Activated CD4-positive, alpha-beta T cell treated with anti-CD3 and anti-CD28 coated beads, Interleukin-2, amount 10 ng/mL, durations not matched to agents 24 days and 14 days (primary cell): ENCODE measurements at regions not wholly inside any gene's neighbourhood (a gene's known extent, or its start where the extent isn't known, plus 50 kb on each side); places are given as distances from the start of the nearest gene placed in this dataset.
"Not testable (repeated sequence)": the region's sequence is repeated elsewhere in the genome, so short reads cannot be mapped to it uniquely, and the experiment has no call there.

Experiments used
- DNase-seq: peaks from one replicate; pipeline ENCODE4 v3.0.0; 2022
- H3K27ac Mint-ChIP-seq: one replicate; pipeline ENCODE4 v1.8.0; 2022; ENCODE audit warnings: mild to moderate bottlenecking, mixed read lengths
- H3K27me3 Mint-ChIP-seq: one replicate; pipeline ENCODE4 v1.8.0; 2022; ENCODE audit warnings: mixed read lengths
- H3K36me3 Mint-ChIP-seq: one replicate; pipeline ENCODE4 v1.8.0; 2022; ENCODE audit warnings: low read depth, mild to moderate bottlenecking, mixed read lengths
- H3K4me1 Mint-ChIP-seq: one replicate; pipeline ENCODE4 v1.8.0; 2021; ENCODE audit warnings: mixed read lengths
- H3K4me3 Mint-ChIP-seq: one replicate; pipeline ENCODE4 v1.8.0; 2022; ENCODE audit warnings: mild to moderate bottlenecking, moderate library complexity, mixed read lengths
- H3K9me3 Mint-ChIP-seq: one replicate; pipeline ENCODE4 v1.8.0; 2021; ENCODE audit warnings: mixed read lengths
- intact Hi-C: fragments of 100-400 bp; cut with micrococcal nuclease; formaldehyde crosslinking; loops from one replicate; pipeline ENCODE4 v1.15.1; 2023

DNA sequence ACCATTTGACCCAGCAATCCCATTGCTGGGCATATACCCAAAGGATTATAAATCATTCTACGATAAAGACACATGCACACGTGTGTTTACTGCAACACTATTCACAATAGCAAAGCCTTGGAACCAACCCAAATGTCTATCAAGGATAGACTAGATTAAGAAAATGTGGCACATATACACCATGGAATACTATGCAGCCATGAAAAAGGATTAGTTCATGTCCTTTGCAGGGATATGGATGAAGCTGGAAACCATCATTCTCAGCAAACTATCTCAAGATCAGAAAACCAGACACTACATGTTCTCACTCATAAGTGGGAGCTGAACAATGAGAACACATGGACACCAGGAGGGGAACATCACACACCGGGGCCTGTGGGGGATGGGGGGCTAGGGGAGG is 257.0 kb upstream of the PCDH18 start:
- intact Hi-C loops, H3K4me3 Mint-ChIP-seq, H3K27me3 Mint-ChIP-seq, H3K4me1 Mint-ChIP-seq, H3K27ac Mint-ChIP-seq, H3K9me3 Mint-ChIP-seq, H3K36me3 Mint-ChIP-seq, DNase-seq: not testable (repeated sequence)

DNA sequence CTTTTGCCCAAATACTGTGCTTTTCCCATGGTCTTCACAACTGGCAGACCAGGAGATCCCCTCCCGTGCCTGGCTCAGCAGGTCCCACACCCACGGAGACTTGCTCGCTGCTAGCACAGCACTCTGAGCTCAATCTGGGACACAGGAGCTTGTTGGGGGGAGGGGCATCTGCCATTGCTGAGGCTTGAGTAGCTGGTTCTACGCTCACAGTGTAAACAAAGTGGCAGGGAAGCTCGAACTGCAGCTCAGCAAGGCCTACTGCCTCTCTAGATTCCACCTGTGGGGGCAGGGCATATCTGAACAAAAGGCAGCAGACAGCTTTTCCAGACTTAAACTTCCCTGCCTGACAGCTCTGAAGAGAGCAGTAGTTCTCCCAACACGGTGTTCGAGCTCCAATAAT is 251.6 kb upstream of the PCDH18 start:
- H3K4me3 Mint-ChIP-seq, H3K27me3 Mint-ChIP-seq, DNase-seq, H3K36me3 Mint-ChIP-seq, H3K9me3 Mint-ChIP-seq, H3K27ac Mint-ChIP-seq, H3K4me1 Mint-ChIP-seq, intact Hi-C loops: not testable (repeated sequence)

- no peak for DNase-seq
- intact Hi-C loops = no loop called here
- no peaks in the 10 kb centered on the region for H3K36me3 Mint-ChIP-seq
- no peaks in the 10 kb centered on the region for H3K9me3 Mint-ChIP-seq
- H3K4me1 Mint-ChIP-seq = no peaks in the 10 kb centered on the region
- H3K27ac Mint-ChIP-seq = no peak overlapping the region
- H3K4me3 Mint-ChIP-seq = no peak overlapping the region
- H3K27me3 Mint-ChIP-seq = no peaks in the 10 kb centered on the region
Observed at GRCh38 chr4:137775701-137776100, 243.4 kb upstream of the PCDH18 start.

DNA sequence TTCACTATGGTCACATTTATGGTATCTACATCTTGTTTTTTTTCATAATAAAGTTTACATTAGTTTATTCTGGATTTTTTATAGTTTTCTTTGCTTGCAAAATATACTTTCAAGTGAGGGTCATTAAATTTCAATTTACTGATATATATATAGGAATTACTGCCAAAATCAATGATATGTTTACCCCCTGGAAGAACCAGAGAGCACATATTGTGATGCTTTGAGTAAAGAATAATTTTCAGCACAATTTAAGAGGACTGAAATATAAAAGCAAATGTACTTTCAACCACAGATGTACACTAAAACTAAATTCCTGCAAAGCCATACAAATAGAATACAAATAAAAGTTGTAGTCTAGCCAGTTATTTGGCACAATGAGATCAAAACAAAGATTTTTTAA is 242.2 kb upstream of the PCDH18 start:
- Mint-ChIP-seq H3K36me3 (no peaks in the 10 kb centered on the region), H3K27ac (no peak overlapping the region), H3K27me3 (no peaks in the 10 kb centered on the region), H3K4me3 (no peak overlapping the region), H3K9me3 (no peaks in the 10 kb centered on the region), H3K4me1 (no peaks in the 10 kb centered on the region)
- intact Hi-C loops = no loop called here
- no peak for DNase-seq

DNA sequence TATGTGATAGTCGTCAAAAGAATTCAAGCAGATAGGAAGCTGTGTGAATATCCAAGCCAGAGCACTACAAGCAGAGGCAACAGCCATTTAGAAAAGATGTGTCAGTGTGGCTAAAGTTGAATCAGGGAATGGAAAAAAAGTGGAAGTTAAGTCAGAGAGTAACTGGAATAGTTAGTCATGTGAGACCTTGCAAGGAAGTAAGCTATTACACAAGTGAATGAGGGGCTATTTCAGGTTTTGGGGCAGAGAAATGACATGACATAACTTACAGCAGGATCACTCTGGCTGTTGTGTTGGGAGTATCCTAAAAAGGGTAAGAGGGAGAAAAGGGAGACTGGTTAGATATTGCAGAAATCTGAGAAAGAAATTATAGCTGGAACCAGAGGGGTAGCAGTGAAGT is 236.6 kb upstream of the PCDH18 start:
- no peak for DNase-seq
- no peak overlapping the region for H3K27ac Mint-ChIP-seq

GRCh38 chr4:137768196-137768595 is 235.9 kb upstream of the PCDH18 start:
- Mint-ChIP-seq H3K9me3 (no peaks in the 10 kb centered on the region), H3K4me1 (no peaks in the 10 kb centered on the region), H3K27ac (no peak overlapping the region), H3K36me3 (no peaks in the 10 kb centered on the region), H3K27me3 (no peaks in the 10 kb centered on the region), H3K4me3 (no peak overlapping the region)
- intact Hi-C loops = no loop called here
- no peak for DNase-seq

More for the DNA sequence above, 236.6 kb upstream of the PCDH18 start:
- no peaks in the 10 kb centered on the region for H3K36me3 Mint-ChIP-seq
- no peaks in the 10 kb centered on the region for H3K27me3 Mint-ChIP-seq
- H3K9me3 Mint-ChIP-seq = no peaks in the 10 kb centered on the region
- H3K4me1 Mint-ChIP-seq = no peaks in the 10 kb centered on the region
- H3K4me3 Mint-ChIP-seq = no peak overlapping the region
- intact Hi-C loops = no loop called here

DNA sequence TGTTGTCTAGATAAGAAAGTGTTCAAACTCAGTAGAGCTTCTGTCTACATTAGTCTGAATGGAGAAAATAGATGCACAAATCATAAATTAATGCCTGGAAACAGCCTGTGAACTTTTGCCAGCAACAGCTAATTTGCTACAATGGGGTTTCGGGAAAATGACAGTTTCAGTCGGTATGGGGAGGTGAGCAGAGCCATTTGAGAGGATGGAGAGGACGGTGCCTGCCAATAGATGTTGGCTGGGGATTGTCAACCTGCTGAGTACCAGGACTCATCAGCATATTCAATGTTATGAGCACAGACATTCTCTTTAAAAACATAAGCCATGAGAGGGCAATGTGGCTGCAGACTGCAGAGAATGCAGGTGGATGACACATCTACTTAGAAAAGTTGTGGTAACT is 230.3 kb upstream of the PCDH18 start:
- Mint-ChIP-seq H3K36me3 (no peaks in the 10 kb centered on the region), H3K4me1 (no peaks in the 10 kb centered on the region), H3K4me3 (no peak overlapping the region), H3K9me3 (no peaks in the 10 kb centered on the region), H3K27ac (no peak overlapping the region), H3K27me3 (no peaks in the 10 kb centered on the region)
- intact Hi-C loops = no loop called here
- DNase-seq = no peak

- DNase-seq = no peak
- no peak overlapping the region for H3K4me3 Mint-ChIP-seq
- no peak overlapping the region for H3K27ac Mint-ChIP-seq
- intact Hi-C loops = no loop called here
- no peaks in the 10 kb centered on the region for H3K27me3 Mint-ChIP-seq
- no peaks in the 10 kb centered on the region for H3K36me3 Mint-ChIP-seq
- no peaks in the 10 kb centered on the region for H3K9me3 Mint-ChIP-seq
- no peaks in the 10 kb centered on the region for H3K4me1 Mint-ChIP-seq
Observed at GRCh38 chr4:137754652-137755471, 222.6 kb upstream of the PCDH18 start.

DNA sequence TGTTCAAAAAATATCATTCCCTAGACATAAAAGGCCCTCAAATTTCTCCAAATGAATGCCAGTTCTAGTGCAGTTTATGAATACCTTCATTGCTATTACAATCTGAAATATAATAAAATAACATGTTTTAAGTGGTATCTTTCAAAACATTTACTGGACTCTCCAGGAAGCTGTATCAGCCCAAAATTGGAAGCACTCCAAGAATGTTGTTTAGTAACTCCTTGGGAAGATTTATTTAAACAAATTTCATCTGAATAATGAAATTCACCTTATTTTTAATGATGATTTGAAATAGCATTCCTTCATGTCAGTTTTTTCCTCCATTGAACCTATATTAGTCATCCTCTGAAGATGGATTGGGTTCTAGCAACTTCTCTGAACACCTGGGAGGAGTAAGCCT is 217.2 kb upstream of the PCDH18 start:
- H3K4me3 Mint-ChIP-seq = no peak overlapping the region
- no peaks in the 10 kb centered on the region for H3K9me3 Mint-ChIP-seq
- H3K36me3 Mint-ChIP-seq = no peaks in the 10 kb centered on the region
- intact Hi-C loops = no loop called here
- no peaks in the 10 kb centered on the region for H3K4me1 Mint-ChIP-seq
- H3K27me3 Mint-ChIP-seq = no peaks in the 10 kb centered on the region
- H3K27ac Mint-ChIP-seq = no peak overlapping the region
- DNase-seq = no peak

- Mint-ChIP-seq H3K36me3 (no peaks in the 10 kb centered on the region), H3K4me1 (no peaks in the 10 kb centered on the region), H3K27me3 (no peaks in the 10 kb centered on the region), H3K9me3 (no peaks in the 10 kb centered on the region), H3K4me3 (no peak overlapping the region), H3K27ac (no peak overlapping the region)
- DNase-seq = no peak
- intact Hi-C loops = no loop called here
Observed at GRCh38 chr4:137748616-137749015, 216.3 kb upstream of the PCDH18 start.

DNA sequence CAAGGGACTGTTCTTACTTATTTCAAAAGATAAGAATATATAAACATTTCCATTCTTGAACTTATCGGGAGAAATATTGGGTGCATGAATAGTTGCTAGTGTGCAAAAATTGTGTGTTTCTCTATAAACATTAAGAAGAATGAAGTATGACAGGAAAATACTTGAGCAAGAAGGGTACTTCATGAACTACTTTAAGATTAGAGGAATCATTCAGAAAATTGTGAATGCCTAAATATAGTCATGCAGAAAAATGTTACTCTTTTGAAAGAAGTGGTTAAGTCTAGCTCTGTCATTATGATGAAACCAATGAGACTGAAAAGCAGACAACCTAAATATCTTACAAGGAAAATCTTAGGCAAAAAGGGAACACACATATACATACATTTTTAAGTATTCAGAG is 207.8 kb upstream of the PCDH18 start:
- Mint-ChIP-seq H3K27me3 (no peaks in the 10 kb centered on the region), H3K4me1 (no peaks in the 10 kb centered on the region), H3K9me3 (no peaks in the 10 kb centered on the region), H3K4me3 (no peak overlapping the region), H3K27ac (no peak overlapping the region), H3K36me3 (no peaks in the 10 kb centered on the region)
- intact Hi-C loops = no loop called here
- DNase-seq = no peak

GRCh38 chr4:137739391-137739790 is 207.1 kb upstream of the PCDH18 start:
- Mint-ChIP-seq H3K27ac (no peak overlapping the region), H3K36me3 (no peaks in the 10 kb centered on the region), H3K4me3 (no peak overlapping the region), H3K9me3 (peaks cover 3% of the 10 kb centered on the region), H3K4me1 (no peaks in the 10 kb centered on the region), H3K27me3 (no peaks in the 10 kb centered on the region)
- intact Hi-C loops = no loop called here
- no peak for DNase-seq

DNA sequence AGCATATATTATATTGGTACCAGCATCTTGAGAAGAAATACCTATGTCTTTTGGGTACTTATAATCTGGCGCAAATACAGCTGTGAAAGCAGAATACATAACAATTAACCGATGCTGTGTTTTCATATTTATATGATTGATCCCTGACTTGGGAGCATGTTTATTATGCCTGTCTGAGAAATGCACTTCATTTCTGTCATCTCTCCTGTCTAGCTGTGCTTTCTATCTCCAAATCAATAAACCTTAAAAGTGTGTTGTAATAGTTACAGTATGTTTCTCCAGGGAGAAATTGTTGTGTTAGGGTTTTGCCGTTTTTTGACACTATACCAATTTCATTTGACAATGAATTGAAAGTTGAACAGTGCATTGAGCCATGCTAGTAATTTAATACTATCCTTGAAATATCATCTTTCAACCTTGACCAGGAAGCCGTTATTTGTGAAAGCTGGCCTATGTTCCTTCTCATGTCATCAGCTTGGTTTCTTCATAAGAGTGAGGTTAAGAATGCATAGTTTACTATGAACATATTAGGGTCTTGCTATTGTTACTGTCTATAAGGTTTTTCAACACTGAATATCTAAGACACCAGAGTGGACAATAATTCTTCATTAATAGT is 206.2 kb upstream of the PCDH18 start:
- no peak overlapping the region for H3K4me3 Mint-ChIP-seq
- intact Hi-C loops = no loop called here
- no peaks in the 10 kb centered on the region for H3K36me3 Mint-ChIP-seq
- DNase-seq = no peak
- no peaks in the 10 kb centered on the region for H3K4me1 Mint-ChIP-seq
- H3K9me3 Mint-ChIP-seq = peaks cover 3% of the 10 kb centered on the region
- H3K27ac Mint-ChIP-seq = no peak overlapping the region
- no peaks in the 10 kb centered on the region for H3K27me3 Mint-ChIP-seq

- DNase-seq = no peak
- intact Hi-C loops = no loop called here
- H3K27ac Mint-ChIP-seq = no peak overlapping the region
Observed at GRCh38 chr4:137735561-137736104, 203.3 kb upstream of the PCDH18 start.

More at GRCh38 chr4:137735561-137736104, 203.3 kb upstream of the PCDH18 start:
- Mint-ChIP-seq H3K9me3 (peaks cover 3% of the 10 kb centered on the region), H3K27me3 (no peaks in the 10 kb centered on the region), H3K36me3 (no peaks in the 10 kb centered on the region), H3K4me1 (no peaks in the 10 kb centered on the region), H3K4me3 (no peak overlapping the region)
